PFSK-1 (cell line): ENCODE measurements at regions not wholly inside any gene's neighbourhood (a gene's known extent, or its start where the extent isn't known, plus 50 kb on each side); places are given as distances from the start of the nearest gene placed in this dataset.

Experiments
- FOXP2 ChIP-seq: optimal IDR thresholded peaks from 2 replicates; pipeline ENCODE3; 2011; ENCODE audit warnings: borderline replicate concordance, control low read depth, inconsistent platforms; ENCODE audit not compliant: insufficient read depth; ENCODE audit errors: extremely low read length, extremely low read depth
- POLR2AphosphoS5 ChIP-seq: IDR thresholded peaks from 2 replicates; pipeline ENCODE4 v1.6.1; 2012; ENCODE audit warnings: low read depth, mild to moderate bottlenecking, control low read depth, low read length, moderate library complexity
- REST ChIP-seq, 2 experiments: IDR thresholded peaks; 2 replicates each; pipeline versions ENCODE4 v1.6.1 to v1.8.0; 2011 to 2012; ENCODE audit warnings: low read depth in 2 of 2, low read length in 2 of 2, control low read depth in 1 of 2, inconsistent platforms in 1 of 2, mild to moderate bottlenecking in 1 of 2, moderate library complexity in 1 of 2; ENCODE audit not compliant: insufficient read depth in 1 of 2
- SIN3A ChIP-seq: IDR thresholded peaks from 2 replicates; pipeline ENCODE4 v1.6.1; 2012; ENCODE audit warnings: mild to moderate bottlenecking, low read length, moderate library complexity, borderline replicate concordance; ENCODE audit not compliant: insufficient read depth
- TAF1 ChIP-seq: IDR thresholded peaks from 2 replicates; pipeline ENCODE4 v1.6.1; 2012; ENCODE audit warnings: low read length, control low read depth, borderline replicate concordance; ENCODE audit not compliant: insufficient read depth

GRCh38 chr12:65561798-65562382, 262.4 kb upstream of the HMGA2 start:
- TF ChIP-seq REST (IDR thresholded peaks at IDR 0.05; ENCODE audit: insufficient read depth in 1 of 2, low read depth in 2 of 2, low read length in 2 of 2), result 0 out of 4 replicates have a peak, but pooled peaks of 1 of the 2 experiments have one; percentile 12
- TF ChIP-seq SIN3A, result no peak
- TF ChIP-seq FOXP2, result no peak
- TF ChIP-seq TAF1, result no peak

- TF ChIP-seq SIN3A, result no peak
Measured at GRCh38 chr12:65565601-65566560, 258.4 kb upstream of the HMGA2 start.

GRCh38 chr12:65566751-65567150, 257.5 kb upstream of the HMGA2 start:
- TF ChIP-seq POLR2AphosphoS5 (no peak), SIN3A (no peak), FOXP2 (no peak), TAF1 (no peak), REST (IDR thresholded peaks at IDR 0.05; ENCODE audit: insufficient read depth in 1 of 2, low read depth in 2 of 2, low read length in 2 of 2) (no peak)

- TF ChIP-seq REST (IDR thresholded peaks at IDR 0.05; ENCODE audit: insufficient read depth in 1 of 2, low read depth in 2 of 2, low read length in 2 of 2) (no peak), POLR2AphosphoS5 (no peak), SIN3A (no peak), FOXP2 (no peak), TAF1 (no peak)
Measured at GRCh38 chr12:65567820-65568219, 256.5 kb upstream of the HMGA2 start.

- TF ChIP-seq TAF1 (no peak), FOXP2 (no peak), REST (IDR thresholded peaks at IDR 0.05; ENCODE audit: insufficient read depth in 1 of 2, low read depth in 2 of 2, low read length in 2 of 2) (no peak)
Measured at GRCh38 chr12:65568517-65568916, 255.8 kb upstream of the HMGA2 start.
